IMR-90 (cell line): ENCODE measurements at regions not wholly inside any gene's neighbourhood (a gene's known extent, or its start where the extent isn't known, plus 50 kb on each side); places are given as distances from the start of the nearest gene placed in this dataset.

ENCODE experiments used
- ATAC-seq: fragments of 200-7000 bp; cut with Tn5 transposase; 2 replicates; pipeline ENCODE4 v1.9.1; 2020; ENCODE audit warnings: low read depth, mild to moderate bottlenecking, moderate library complexity
- BruUV-seq: library from RNA; stranded (reverse); fragments of 400-500 nt; replicated peaks from 2 replicates; lab custom pipeline; 2021; lab: Mats Ljungman, UMichigan
- CTCF ChIA-PET: fragments of 300-600 bp; formaldehyde crosslinking; extraction: SDS; loops from one replicate; lab custom pipeline; 2021; ENCODE audit warnings: antibody characterized with exemption; lab: Yijun Ruan, JAX
- POLR2A ChIA-PET: fragments of 300-600 bp; sonication (Branson Sonifier 250); formaldehyde crosslinking; loops from one replicate; lab custom pipeline; 2022; ENCODE audit warnings: antibody characterized with exemption; ENCODE audit not compliant: unreplicated experiment; lab: Charles Lee
- DNase-seq: peaks from one replicate; pipeline ENCODE4 v3.0.0; 2013
- H2AFZ ChIP-seq: replicated peaks from 2 replicates; pipeline ENCODE3; 2013; ENCODE audit warnings: low read length, mild to moderate bottlenecking; ENCODE audit not compliant: poor library complexity
- H2AK5ac ChIP-seq: 2 replicates; pipeline ENCODE4 v1.6.1; 2013; ENCODE audit warnings: low read depth, low read length, inconsistent platforms
- H2AK9ac ChIP-seq: replicated peaks from 2 replicates; pipeline ENCODE3; 2013; ENCODE audit warnings: mild to moderate bottlenecking, low read depth, low read length, moderate library complexity; ENCODE audit not compliant: poor library complexity
- H2BK120ac ChIP-seq: 2 replicates; pipeline ENCODE4 v1.6.1; 2013; ENCODE audit warnings: low read depth, low read length, inconsistent platforms
- H2BK15ac ChIP-seq: 3 replicates; pipeline ENCODE4 v1.6.1; 2013; ENCODE audit warnings: low read depth, low read length, inconsistent platforms
- H2BK20ac ChIP-seq: 2 replicates; pipeline ENCODE4 v1.6.1; 2013; ENCODE audit warnings: low read depth, mild to moderate bottlenecking, inconsistent platforms, low read length, moderate library complexity
- H2BK5ac ChIP-seq: 2 replicates; pipeline ENCODE4 v1.6.1; 2013; ENCODE audit warnings: mild to moderate bottlenecking, low read depth, low read length, inconsistent platforms; ENCODE audit not compliant: poor library complexity, severe bottlenecking
- H3K14ac ChIP-seq: replicated peaks from 2 replicates; pipeline ENCODE4 v1.6.1; 2013; ENCODE audit warnings: low read depth, low read length, inconsistent platforms
- H3K18ac ChIP-seq: 2 replicates; pipeline ENCODE4 v1.6.1; 2013; ENCODE audit warnings: low read depth, low read length, control low read depth
- H3K23ac ChIP-seq: 2 replicates; pipeline ENCODE4 v1.6.1; 2013; ENCODE audit warnings: low read depth, low read length, inconsistent platforms
- H3K27ac ChIP-seq: 2 replicates; pipeline ENCODE4 v1.5.1; 2013; ENCODE audit warnings: mild to moderate bottlenecking, control low read depth, low read length; ENCODE audit not compliant: insufficient read depth
- H3K27me3 ChIP-seq: 2 replicates; pipeline ENCODE4 v1.6.1; 2013; ENCODE audit warnings: low read length; ENCODE audit not compliant: control insufficient read depth, insufficient read depth
- H3K36me3 ChIP-seq: 2 replicates; pipeline ENCODE4 v1.6.1; 2013; ENCODE audit warnings: low read length, mixed read lengths; ENCODE audit not compliant: control insufficient read depth, insufficient read depth
- H3K4ac ChIP-seq: 2 replicates; pipeline ENCODE4 v1.6.1; 2013; ENCODE audit warnings: low read depth, low read length, inconsistent platforms
- H3K4me1 ChIP-seq: 2 replicates; pipeline ENCODE4 v1.6.1; 2013; ENCODE audit warnings: low read length, mixed read lengths; ENCODE audit not compliant: control insufficient read depth, insufficient read depth
- H3K4me2 ChIP-seq: 2 replicates; pipeline ENCODE4 v1.6.1; 2013; ENCODE audit warnings: low read depth, mild to moderate bottlenecking, control low read depth, low read length, moderate library complexity
- H3K4me3 ChIP-seq: 2 replicates; pipeline ENCODE4 v1.5.1; 2013; ENCODE audit warnings: low read depth, mild to moderate bottlenecking, control low read depth, low read length, moderate library complexity; ENCODE audit not compliant: insufficient read depth
- H3K56ac ChIP-seq: 2 replicates; pipeline ENCODE4 v1.6.1; 2013; ENCODE audit warnings: low read length, inconsistent platforms; ENCODE audit not compliant: insufficient read depth; ENCODE audit errors: extremely low read depth
- H3K79me1 ChIP-seq, 2 experiments: 2 replicates each; pipeline ENCODE4 v1.6.1; 2013; ENCODE audit warnings: low read length in 2 of 2, inconsistent platforms in 1 of 2, low read depth in 1 of 2
- H3K9ac ChIP-seq: 2 replicates; pipeline ENCODE4 v1.6.1; 2013; ENCODE audit warnings: low read depth, low read length, control low read depth
- H3K9me1 ChIP-seq: 2 replicates; pipeline ENCODE4 v1.6.1; 2013; ENCODE audit warnings: low read length, inconsistent platforms; ENCODE audit not compliant: insufficient read depth
- H3K9me3 ChIP-seq: 2 replicates; pipeline ENCODE4 v1.6.1; 2013; ENCODE audit warnings: low read length; ENCODE audit not compliant: control insufficient read depth, insufficient read depth
- H4K20me1 ChIP-seq: 2 replicates; pipeline ENCODE4 v1.6.1; 2013; ENCODE audit warnings: low read length, inconsistent platforms; ENCODE audit not compliant: insufficient read depth
- H4K5ac ChIP-seq: 2 replicates; pipeline ENCODE4 v1.6.1; 2013; ENCODE audit warnings: mild to moderate bottlenecking, low read depth, low read length, control low read depth
- H4K8ac ChIP-seq, 2 experiments: 2 replicates each; pipeline ENCODE4 v1.6.1; 2013; ENCODE audit warnings: low read depth in 2 of 2, low read length in 2 of 2, control low read depth in 1 of 2, inconsistent platforms in 1 of 2
- H4K91ac ChIP-seq: 2 replicates; pipeline ENCODE4 v1.6.1; 2013; ENCODE audit warnings: low read depth, low read length, inconsistent platforms; ENCODE audit not compliant: insufficient read depth
- BHLHE40 ChIP-seq: fragments of 150-350 bp; IDR thresholded peaks from 2 replicates; pipeline ENCODE4 v1.6.1; 2016; ENCODE audit warnings: mild to moderate bottlenecking, low read depth, low read length
- CEBPB ChIP-seq: IDR thresholded peaks from 2 replicates; pipeline ENCODE4 v1.6.1; 2012; ENCODE audit warnings: low read depth, low read length, improper control_type of control experiment
- CHD1 ChIP-seq: IDR thresholded peaks from 2 replicates; pipeline ENCODE4 v1.6.1; 2012; ENCODE audit warnings: low read depth, low read length, improper control_type of control experiment
- FOS ChIP-seq: fragments of 150-350 bp; IDR thresholded peaks from 2 replicates; pipeline ENCODE4 v1.6.1; 2016; ENCODE audit warnings: low read depth, low read length
- MAFK ChIP-seq: IDR thresholded peaks from 2 replicates; pipeline ENCODE4 v1.6.1; 2012; ENCODE audit warnings: low read depth, low read length, improper control_type of control experiment
- MAZ ChIP-seq: IDR thresholded peaks from 2 replicates; pipeline ENCODE4 v1.6.1; 2012; ENCODE audit warnings: low read depth, mild to moderate bottlenecking, low read length, improper control_type of control experiment, moderate library complexity, borderline replicate concordance
- NFE2L2 ChIP-seq: fragments of 150-350 bp; IDR thresholded peaks from 2 replicates; pipeline ENCODE4 v1.6.1; 2016; ENCODE audit warnings: low read depth, mild to moderate bottlenecking, low read length
- POLR2A ChIP-seq: IDR thresholded peaks from 2 replicates; pipeline ENCODE4 v1.6.1; 2012; ENCODE audit warnings: mild to moderate bottlenecking, low read depth, low read length
- RAD21 ChIP-seq: IDR thresholded peaks from 2 replicates; pipeline ENCODE4 v1.6.1; 2012; ENCODE audit warnings: low read length, improper control_type of control experiment
- RCOR1 ChIP-seq: IDR thresholded peaks from 2 replicates; pipeline ENCODE4 v1.6.1; 2012; ENCODE audit warnings: mild to moderate bottlenecking, low read length, improper control_type of control experiment; ENCODE audit not compliant: insufficient replicate concordance
- WGBS, 2 experiments: methylation state at CpG; one replicate each; pipeline versions ENCODE4 v1.1.5 to v1.1.7; 2013; ENCODE audit warnings: missing lambda C conversion rate in 2 of 2; ENCODE audit not compliant: insufficient read length in 1 of 2; ENCODE audit errors: extremely low coverage in 2 of 2; 5-methylcytosine and 5-hydroxymethylcytosine counted together
- dilution Hi-C: fragments of 300-500 bp; cut with HindIII; formaldehyde crosslinking; loops from one replicate; pipeline ENCODE4 v1.14.3; 2018; ENCODE audit warnings: low sequenced_read_pairs; ENCODE audit not compliant: unreplicated experiment
- in situ Hi-C: fragments of 300-500 bp; cut with MboI; formaldehyde crosslinking; loops from 3 replicates; pipeline ENCODE4 v1.14.3; 2019; ENCODE audit warnings: low sequenced_read_pairs, inconsistent platforms, mixed read lengths
- intact Hi-C: fragments of 100-400 bp; cut with micrococcal nuclease; formaldehyde crosslinking; loops from 2 replicates; pipeline ENCODE4 v1.10.0; 2022
- TF ChIP-seq, protein P1 (sequence below): fragments of 150-350 bp; IDR thresholded peaks from 2 replicates; pipeline ENCODE4 v1.6.1; 2017; ENCODE audit warnings: mild to moderate bottlenecking, antibody characterized with exemption, low read length, low read depth
- TF ChIP-seq, protein P2 (sequence below): fragments of 150-350 bp; IDR thresholded peaks from 2 replicates; pipeline ENCODE4 v1.6.1; 2016; ENCODE audit warnings: low read depth, mild to moderate bottlenecking, low read length, moderate library complexity, borderline replicate concordance
- TF ChIP-seq, protein P3 (sequence below): conservative IDR thresholded peaks from 2 replicates; pipeline ENCODE4 v1.5.1; 2012; ENCODE audit warnings: mild to moderate bottlenecking, low read depth, low read length, improper control_type of control experiment

DNA sequence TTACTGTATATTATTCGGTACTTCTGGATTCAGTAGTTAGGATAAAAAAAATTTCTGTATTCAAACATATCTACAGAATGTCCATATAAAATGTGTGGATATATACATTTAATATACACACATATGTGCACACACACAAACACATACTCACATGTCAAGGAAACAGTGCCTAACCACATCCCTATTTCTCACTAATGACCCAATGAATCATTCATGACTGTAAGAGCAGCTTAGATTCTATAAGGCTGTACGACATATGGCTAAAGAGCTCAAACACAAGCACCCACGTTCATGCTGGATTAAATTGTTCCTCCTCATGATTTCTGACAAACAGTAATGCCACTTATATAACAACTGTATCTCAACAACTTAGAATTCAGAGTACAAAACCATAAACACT lies 457.3 kb downstream of the ADCYAP1 start:
- in situ Hi-C loops, result no loop called here
- no peaks in the 10 kb centered on the region for H3K79me1 ChIP-seq

More for the DNA sequence above, 457.3 kb downstream of the ADCYAP1 start:
- H3K27ac ChIP-seq, result no peak overlapping the region
- TF ChIP-seq, protein P1, sequence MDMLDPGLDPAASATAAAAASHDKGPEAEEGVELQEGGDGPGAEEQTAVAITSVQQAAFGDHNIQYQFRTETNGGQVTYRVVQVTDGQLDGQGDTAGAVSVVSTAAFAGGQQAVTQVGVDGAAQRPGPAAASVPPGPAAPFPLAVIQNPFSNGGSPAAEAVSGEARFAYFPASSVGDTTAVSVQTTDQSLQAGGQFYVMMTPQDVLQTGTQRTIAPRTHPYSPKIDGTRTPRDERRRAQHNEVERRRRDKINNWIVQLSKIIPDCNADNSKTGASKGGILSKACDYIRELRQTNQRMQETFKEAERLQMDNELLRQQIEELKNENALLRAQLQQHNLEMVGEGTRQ, result no peak
- TF ChIP-seq RCOR1 (no peak), NFE2L2 (no peak), BHLHE40 (no peak), FOS (no peak), CEBPB (no peak), POLR2A (no peak), RAD21 (no peak), MAFK (no peak), CHD1 (no peak), MAZ (no peak)
- TF ChIP-seq, protein P2, sequence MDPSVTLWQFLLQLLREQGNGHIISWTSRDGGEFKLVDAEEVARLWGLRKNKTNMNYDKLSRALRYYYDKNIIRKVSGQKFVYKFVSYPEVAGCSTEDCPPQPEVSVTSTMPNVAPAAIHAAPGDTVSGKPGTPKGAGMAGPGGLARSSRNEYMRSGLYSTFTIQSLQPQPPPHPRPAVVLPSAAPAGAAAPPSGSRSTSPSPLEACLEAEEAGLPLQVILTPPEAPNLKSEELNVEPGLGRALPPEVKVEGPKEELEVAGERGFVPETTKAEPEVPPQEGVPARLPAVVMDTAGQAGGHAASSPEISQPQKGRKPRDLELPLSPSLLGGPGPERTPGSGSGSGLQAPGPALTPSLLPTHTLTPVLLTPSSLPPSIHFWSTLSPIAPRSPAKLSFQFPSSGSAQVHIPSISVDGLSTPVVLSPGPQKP, result no peak
- TF ChIP-seq, protein P3, sequence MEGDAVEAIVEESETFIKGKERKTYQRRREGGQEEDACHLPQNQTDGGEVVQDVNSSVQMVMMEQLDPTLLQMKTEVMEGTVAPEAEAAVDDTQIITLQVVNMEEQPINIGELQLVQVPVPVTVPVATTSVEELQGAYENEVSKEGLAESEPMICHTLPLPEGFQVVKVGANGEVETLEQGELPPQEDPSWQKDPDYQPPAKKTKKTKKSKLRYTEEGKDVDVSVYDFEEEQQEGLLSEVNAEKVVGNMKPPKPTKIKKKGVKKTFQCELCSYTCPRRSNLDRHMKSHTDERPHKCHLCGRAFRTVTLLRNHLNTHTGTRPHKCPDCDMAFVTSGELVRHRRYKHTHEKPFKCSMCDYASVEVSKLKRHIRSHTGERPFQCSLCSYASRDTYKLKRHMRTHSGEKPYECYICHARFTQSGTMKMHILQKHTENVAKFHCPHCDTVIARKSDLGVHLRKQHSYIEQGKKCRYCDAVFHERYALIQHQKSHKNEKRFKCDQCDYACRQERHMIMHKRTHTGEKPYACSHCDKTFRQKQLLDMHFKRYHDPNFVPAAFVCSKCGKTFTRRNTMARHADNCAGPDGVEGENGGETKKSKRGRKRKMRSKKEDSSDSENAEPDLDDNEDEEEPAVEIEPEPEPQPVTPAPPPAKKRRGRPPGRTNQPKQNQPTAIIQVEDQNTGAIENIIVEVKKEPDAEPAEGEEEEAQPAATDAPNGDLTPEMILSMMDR, result no peak
- no peaks in the 10 kb centered on the region for H3K36me3 ChIP-seq
- no peak overlapping the region for H2BK5ac ChIP-seq
- BruUV-seq, result no TSS peak
- no peak overlapping the region for H2AFZ ChIP-seq
- ChIA-PET POLR2A (no interaction called here), CTCF (no interaction called here)
- H3K56ac ChIP-seq, result no peak overlapping the region
- WGBS, 2 experiments, result no CpG with 5 or more reads among the region's 3 CpGs
- dilution Hi-C loops (no loop called here), intact Hi-C loops (no loop called here)
- no peak overlapping the region for H3K4ac ChIP-seq
- DNase-seq (no peak), ATAC-seq (no peak)
- no peak overlapping the region for H4K8ac ChIP-seq
- H3K9me3 ChIP-seq, result peaks cover 9% of the 10 kb centered on the region
- H3K4me3 ChIP-seq, result no peak overlapping the region
- no peak overlapping the region for H3K4me2 ChIP-seq
- H2BK120ac ChIP-seq, result no peak overlapping the region
- H2BK20ac ChIP-seq, result no peak overlapping the region
- H3K9me1 ChIP-seq, result no peaks in the 10 kb centered on the region
- no peak overlapping the region for H3K18ac ChIP-seq
- H4K5ac ChIP-seq, result no peak overlapping the region
- H3K9ac ChIP-seq, result no peak overlapping the region
- no peak overlapping the region for H2AK9ac ChIP-seq
- no peaks in the 10 kb centered on the region for H3K27me3 ChIP-seq
- H4K91ac ChIP-seq, result no peak overlapping the region
- H3K23ac ChIP-seq, result no peak overlapping the region
- H2AK5ac ChIP-seq, result no peak overlapping the region
- H3K14ac ChIP-seq, result no peak overlapping the region
- H4K20me1 ChIP-seq, result no peaks in the 10 kb centered on the region
- no peaks in the 10 kb centered on the region for H3K4me1 ChIP-seq
- no peak overlapping the region for H2BK15ac ChIP-seq
